ENCODE measurements at regions not wholly inside any gene's neighbourhood (a gene's known extent, or its start where the extent isn't known, plus 50 kb on each side); places are given as distances from the start of the nearest gene placed in this dataset.

DNA sequence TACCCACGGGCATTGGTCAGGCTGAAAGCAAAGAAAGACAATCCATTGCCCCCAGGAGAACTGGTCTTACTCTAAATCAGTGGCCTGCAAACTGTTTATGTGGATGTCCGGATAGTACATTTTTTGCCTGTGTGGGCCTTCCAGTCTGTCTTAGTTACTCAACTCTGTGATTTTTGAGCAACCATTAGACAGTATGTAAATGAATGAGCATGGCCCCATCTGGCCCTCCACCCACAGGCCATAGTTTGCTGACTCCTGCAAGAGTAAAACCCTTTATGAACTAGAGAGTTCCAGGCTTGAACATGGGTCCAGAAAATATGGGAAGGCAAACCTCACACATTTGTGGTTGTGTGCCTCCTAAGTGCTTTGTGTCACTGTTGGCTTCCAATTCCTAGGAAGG, 55.7 kb upstream of the CYP1B1 start:
- no peak for TF ChIP-seq POLR2A (IDR thresholded peaks at IDR 0.05; ENCODE audit: low read depth, low read length)
- TF ChIP-seq POLR2AphosphoS5 (IDR thresholded peaks at IDR 0.05; ENCODE audit: low read depth, low read length), result no peak
- no peak for TF ChIP-seq TAF1 (IDR thresholded peaks at IDR 0.05; ENCODE audit: low read depth, low read length)
- TF ChIP-seq SPI1 (IDR thresholded peaks at IDR 0.05; ENCODE audit: low read depth, low read length), result no peak

Measured in GM12891 (cell line).